Cardiac muscle cell (in vitro differentiated cells and primary cell): ENCODE measurements at regions not wholly inside any gene's neighbourhood (a gene's known extent, or its start where the extent isn't known, plus 50 kb on each side); places are given as distances from the start of the nearest gene placed in this dataset.
"Not testable (repeated sequence)": the region's sequence is repeated elsewhere in the genome, so short reads cannot be mapped to it uniquely, and the experiment has no call there.

Source experiments
- DNase-seq, 2 donors: peaks; one replicate each; pipeline versions ENCODE4 v3.0.0 to v3.0.0-alpha.2; 2010 to 2017; ENCODE audit warnings: low read depth in 1 of 2, low spot score in 1 of 2
- H3K27ac ChIP-seq: fragments of 200-600 bp; sonication (generic); 2 replicates; pipeline ENCODE4 v1.5.1; 2016
- H3K27me3 ChIP-seq: fragments of 200-600 bp; sonication (generic); 2 replicates; pipeline ENCODE4 v1.6.0; 2016; ENCODE audit warnings: control low read depth
- H3K36me3 ChIP-seq: fragments of 200-600 bp; sonication (generic); 2 replicates; pipeline ENCODE4 v1.5.1; 2016; ENCODE audit warnings: control low read depth
- H3K4me1 ChIP-seq: fragments of 200-600 bp; sonication (generic); 2 replicates; pipeline ENCODE4 v1.8.1; 2017; ENCODE audit warnings: low read depth, mild to moderate bottlenecking, mixed run types
- H3K4me3 ChIP-seq: fragments of 200-600 bp; sonication (generic); 2 replicates; pipeline ENCODE4 v1.5.1; 2016; ENCODE audit warnings: mild to moderate bottlenecking
- H3K9me3 ChIP-seq: fragments of 200-600 bp; sonication (generic); 2 replicates; pipeline ENCODE4 v1.5.1; 2017; ENCODE audit warnings: low read depth, mild to moderate bottlenecking, control low read depth
- TF ChIP-seq, protein P1 (sequence below): IDR thresholded peaks from 2 replicates; pipeline ENCODE4 v1.5.1; 2012; ENCODE audit warnings: low read depth, mild to moderate bottlenecking, low read length

DNA sequence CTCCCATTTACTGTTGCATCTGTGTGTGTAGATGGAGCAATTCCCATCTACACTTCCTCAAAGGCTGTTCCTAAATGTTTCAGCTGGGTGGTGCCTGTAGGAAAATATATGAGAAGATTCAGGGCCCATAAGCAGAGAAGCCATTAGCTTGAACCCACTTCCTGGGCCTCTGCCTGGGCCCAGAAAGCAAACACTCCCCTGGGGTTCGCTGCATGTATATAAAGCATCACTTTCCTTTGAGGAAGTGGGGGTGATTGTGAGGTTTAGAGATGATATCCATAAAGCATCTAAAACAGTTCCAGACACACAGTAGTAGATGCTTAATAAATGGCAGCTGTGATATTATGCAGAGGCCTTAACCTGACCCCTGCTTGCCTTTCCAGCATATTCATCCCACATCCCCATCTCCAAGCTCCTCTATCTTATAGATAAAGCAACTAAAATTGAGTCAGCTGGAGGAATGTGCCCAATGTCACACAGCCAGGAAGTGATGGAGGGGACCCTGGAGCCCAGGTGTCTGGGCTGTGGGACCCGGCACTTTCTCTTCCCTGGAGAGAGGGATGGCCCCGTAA is 280.0 kb upstream of the CRY1 start:
- no peaks in the 10 kb centered on the region for H3K4me1 ChIP-seq
- TF ChIP-seq, protein P1, sequence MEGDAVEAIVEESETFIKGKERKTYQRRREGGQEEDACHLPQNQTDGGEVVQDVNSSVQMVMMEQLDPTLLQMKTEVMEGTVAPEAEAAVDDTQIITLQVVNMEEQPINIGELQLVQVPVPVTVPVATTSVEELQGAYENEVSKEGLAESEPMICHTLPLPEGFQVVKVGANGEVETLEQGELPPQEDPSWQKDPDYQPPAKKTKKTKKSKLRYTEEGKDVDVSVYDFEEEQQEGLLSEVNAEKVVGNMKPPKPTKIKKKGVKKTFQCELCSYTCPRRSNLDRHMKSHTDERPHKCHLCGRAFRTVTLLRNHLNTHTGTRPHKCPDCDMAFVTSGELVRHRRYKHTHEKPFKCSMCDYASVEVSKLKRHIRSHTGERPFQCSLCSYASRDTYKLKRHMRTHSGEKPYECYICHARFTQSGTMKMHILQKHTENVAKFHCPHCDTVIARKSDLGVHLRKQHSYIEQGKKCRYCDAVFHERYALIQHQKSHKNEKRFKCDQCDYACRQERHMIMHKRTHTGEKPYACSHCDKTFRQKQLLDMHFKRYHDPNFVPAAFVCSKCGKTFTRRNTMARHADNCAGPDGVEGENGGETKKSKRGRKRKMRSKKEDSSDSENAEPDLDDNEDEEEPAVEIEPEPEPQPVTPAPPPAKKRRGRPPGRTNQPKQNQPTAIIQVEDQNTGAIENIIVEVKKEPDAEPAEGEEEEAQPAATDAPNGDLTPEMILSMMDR, result no peak
- DNase-seq, result no peak
- no peak overlapping the region for H3K27ac ChIP-seq
- no peaks in the 10 kb centered on the region for H3K36me3 ChIP-seq
- no peaks in the 10 kb centered on the region for H3K27me3 ChIP-seq
- H3K4me3 ChIP-seq, result no peak overlapping the region
- no peaks in the 10 kb centered on the region for H3K9me3 ChIP-seq

DNA sequence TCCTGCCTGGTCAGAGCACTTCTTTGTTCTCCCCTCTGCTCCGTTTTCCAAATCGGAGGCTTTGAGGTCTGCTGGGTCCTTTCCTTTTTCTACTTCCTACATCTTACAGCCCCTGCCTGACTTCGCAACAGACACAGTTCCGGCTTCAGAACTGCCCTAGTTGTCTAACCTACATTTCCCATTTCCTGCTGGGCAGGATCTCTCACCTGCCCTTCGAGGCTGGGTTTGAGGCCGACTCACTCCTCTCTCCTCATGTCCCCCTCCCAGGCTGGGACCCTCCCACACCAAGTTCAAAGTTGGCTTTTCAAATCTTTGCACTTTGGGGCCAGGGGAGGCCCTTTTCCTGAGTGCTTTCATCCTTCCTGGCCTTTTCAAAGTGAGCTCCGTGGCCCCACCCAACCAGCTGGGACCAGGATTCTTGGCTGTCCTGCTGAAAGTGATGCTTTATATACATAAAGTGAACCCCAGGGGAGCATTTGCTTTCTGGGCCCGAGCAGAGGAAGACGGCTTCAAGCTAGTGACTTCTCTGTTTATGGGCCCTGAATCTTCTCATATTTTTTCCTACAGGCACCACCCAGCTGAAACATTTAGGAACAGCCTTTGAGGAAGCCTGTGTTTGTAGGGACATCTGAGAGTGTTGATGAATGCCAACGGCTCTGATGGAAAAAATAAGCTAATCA is 281.0 kb upstream of the CRY1 start:
- H3K27ac ChIP-seq, result no peak overlapping the region

DNA sequence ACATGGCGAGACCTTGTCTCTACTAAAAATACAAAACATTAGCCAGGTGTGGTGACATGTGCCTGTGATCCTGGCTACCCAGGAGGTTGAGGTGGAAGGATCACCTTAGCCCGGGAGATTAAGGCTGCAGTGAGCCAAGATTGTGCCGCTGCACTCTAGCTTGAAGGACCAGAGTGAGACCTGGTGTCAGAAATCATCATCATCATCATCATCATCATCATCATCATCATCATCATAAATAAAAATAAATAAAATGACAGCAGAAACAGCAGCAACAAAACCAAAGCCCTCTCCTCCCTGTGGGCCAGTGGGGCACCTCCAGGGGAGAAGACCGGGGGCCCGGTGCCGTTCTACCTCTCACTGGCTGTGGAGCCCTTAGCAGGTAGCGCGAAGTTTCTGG is 281.9 kb upstream of the CRY1 start:
- Histone ChIP-seq H3K27ac (no peak overlapping the region), H3K36me3 (no peaks in the 10 kb centered on the region), H3K27me3 (no peaks in the 10 kb centered on the region), H3K4me3 (no peak overlapping the region), H3K9me3 (no peaks in the 10 kb centered on the region), H3K4me1 (no peaks in the 10 kb centered on the region)
- DNase-seq, result no peak
- TF ChIP-seq, protein P1, result no peak

More for the DNA sequence above, 281.0 kb upstream of the CRY1 start:
- DNase-seq, result no peak
- Histone ChIP-seq H3K27me3 (no peaks in the 10 kb centered on the region), H3K4me1 (no peaks in the 10 kb centered on the region), H3K9me3 (no peaks in the 10 kb centered on the region), H3K4me3 (no peak overlapping the region), H3K36me3 (no peaks in the 10 kb centered on the region)
- TF ChIP-seq, protein P1, result no peak

DNA sequence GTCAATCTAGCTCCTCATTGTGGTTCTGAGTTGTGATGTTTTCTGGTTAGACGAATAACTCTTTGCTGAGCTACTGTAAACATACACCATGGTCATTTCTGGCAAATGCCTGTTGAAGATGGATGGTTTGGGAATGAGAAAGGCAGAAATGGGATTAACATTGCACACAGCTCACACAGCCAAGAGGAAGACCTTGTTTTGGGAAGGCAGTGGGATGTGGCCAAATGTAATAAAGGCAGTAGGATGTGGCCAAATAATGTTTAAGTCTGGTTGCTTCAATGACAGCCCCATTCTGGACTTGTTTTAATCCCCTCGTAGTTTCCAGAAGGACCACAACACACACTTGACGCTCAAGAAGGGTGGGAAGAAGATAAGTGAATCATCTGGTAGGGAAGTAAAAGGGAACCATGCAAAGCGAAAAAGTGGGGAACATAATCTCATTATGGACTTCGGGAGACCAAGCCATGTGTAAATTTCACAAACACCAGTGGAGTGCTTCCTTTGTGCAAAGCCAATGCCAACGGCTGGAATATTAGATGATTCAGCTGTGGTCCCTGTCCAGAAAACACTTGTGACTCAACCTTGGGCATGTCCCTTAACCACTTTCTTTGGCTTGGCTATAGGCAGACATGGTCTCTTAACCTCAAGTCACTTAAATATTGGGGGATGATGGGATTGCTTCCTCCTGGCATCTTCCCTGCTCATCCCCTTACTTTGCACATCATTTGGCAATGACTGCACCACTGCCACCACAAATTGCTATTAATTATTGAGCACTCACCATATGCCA is 284.4 kb upstream of the CRY1 start:
- DNase-seq, result no peak

DNA sequence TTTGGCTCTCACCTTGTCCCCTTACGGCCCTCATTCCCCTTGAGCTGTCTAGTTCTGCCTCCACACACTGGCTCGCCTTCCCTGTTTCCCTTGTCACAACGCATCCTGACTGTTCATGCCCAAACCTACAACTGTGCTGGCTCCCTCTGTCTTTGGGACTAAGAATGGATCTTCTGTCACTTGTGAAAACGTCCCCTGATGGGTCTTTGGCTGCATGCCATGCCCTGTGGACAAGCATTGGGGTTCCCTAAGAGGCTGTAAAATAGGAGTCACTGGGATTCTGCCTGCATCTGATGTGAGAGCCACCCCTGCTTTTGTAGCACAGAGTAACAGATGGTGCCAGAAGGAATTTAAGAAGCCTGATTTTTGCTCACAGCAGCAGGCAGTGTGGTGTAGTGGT is 285.3 kb upstream of the CRY1 start:
- Histone ChIP-seq H3K27me3 (no peaks in the 10 kb centered on the region), H3K36me3 (no peaks in the 10 kb centered on the region), H3K4me1 (no peaks in the 10 kb centered on the region), H3K9me3 (no peaks in the 10 kb centered on the region), H3K27ac (no peak overlapping the region), H3K4me3 (no peak overlapping the region)
- no peak for DNase-seq
- TF ChIP-seq, protein P1, result no peak

More for the DNA sequence above, 284.4 kb upstream of the CRY1 start:
- no peaks in the 10 kb centered on the region for H3K36me3 ChIP-seq
- H3K27ac ChIP-seq, result no peak overlapping the region
- H3K4me1 ChIP-seq, result no peaks in the 10 kb centered on the region
- TF ChIP-seq, protein P1, result no peak
- H3K9me3 ChIP-seq, result no peaks in the 10 kb centered on the region
- no peak overlapping the region for H3K4me3 ChIP-seq
- no peaks in the 10 kb centered on the region for H3K27me3 ChIP-seq

DNA sequence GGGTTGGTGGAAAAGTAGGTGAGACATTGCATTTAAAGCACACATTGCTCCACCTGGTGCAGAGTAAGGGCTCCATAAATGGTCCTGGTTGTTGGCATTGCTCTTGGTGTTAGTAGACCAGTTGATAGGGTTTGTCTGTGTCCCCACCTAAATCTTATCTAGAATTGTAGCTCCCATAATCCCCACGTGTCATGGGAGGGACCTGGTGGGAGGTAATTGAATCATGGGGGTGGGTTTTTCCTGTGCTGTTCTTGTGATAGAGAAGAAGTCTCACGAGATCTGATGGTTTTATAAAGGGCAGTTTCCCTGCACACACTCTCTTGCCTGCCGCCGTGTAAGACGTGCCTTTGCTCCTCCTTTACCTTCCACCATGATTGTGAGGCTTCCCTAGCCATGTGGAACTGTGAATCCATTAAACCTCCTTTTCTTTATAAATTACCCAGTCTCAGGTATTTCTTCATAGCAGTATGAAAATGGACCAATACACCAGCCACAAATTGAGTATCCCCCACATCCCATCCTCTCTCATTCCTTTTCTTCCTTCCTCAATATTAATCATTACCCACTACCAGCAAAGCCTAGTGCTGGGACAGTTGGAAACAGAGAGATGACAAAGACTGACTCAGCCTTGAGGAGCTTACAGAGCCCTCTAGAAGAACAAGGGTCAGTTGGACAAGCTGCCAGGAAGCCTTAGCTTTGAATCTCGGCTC is 285.9 kb upstream of the CRY1 start:
- DNase-seq, H3K27ac ChIP-seq, H3K36me3 ChIP-seq, H3K9me3 ChIP-seq, H3K27me3 ChIP-seq, H3K4me1 ChIP-seq, H3K4me3 ChIP-seq: not testable (repeated sequence)
